HG03135 (cell line): ENCODE measurements at regions not wholly inside any gene's neighbourhood (a gene's known extent, or its start where the extent isn't known, plus 50 kb on each side); places are given as distances from the start of the nearest gene placed in this dataset.
"Not testable (repeated sequence)": the region's sequence is repeated elsewhere in the genome, so short reads cannot be mapped to it uniquely, and the experiment has no call there.

ENCODE experiments used
- ATAC-seq: cut with Tn5 transposase; IDR thresholded peaks from one replicate; pipeline ENCODE4 v1.9.1; 2021; ENCODE audit warnings: mild to moderate bottlenecking, moderate library complexity; ENCODE audit not compliant: unreplicated experiment

GRCh38 chr22:22345781-22346180, 101.2 kb downstream of the VPREB1 start:
- ATAC-seq = no peak

GRCh38 chr22:22346401-22347107, 102.0 kb downstream of the VPREB1 start:
- ATAC-seq = no peak

- ATAC-seq = no peak
Observed at GRCh38 chr22:22348127-22348814, 103.7 kb downstream of the VPREB1 start.

- ATAC-seq = no peak
Observed at GRCh38 chr22:22348815-22349454, 104.3 kb downstream of the VPREB1 start.

- no peak for ATAC-seq
Observed at GRCh38 chr22:22349455-22349836, 104.9 kb downstream of the VPREB1 start.

- no peak for ATAC-seq
Observed at GRCh38 chr22:22351366-22351765, 106.8 kb downstream of the VPREB1 start.

GRCh38 chr22:22352371-22352999, 107.9 kb downstream of the VPREB1 start:
- no peak for ATAC-seq

GRCh38 chr22:22355096-22355834, 110.7 kb downstream of the VPREB1 start:
- ATAC-seq = no peak

- peak; percentile 82 for ATAC-seq
Observed at GRCh38 chr22:22357024-22357883, 112.7 kb downstream of the VPREB1 start.

- no peak for ATAC-seq
Observed at GRCh38 chr22:22358152-22358551, 113.6 kb downstream of the VPREB1 start.

- ATAC-seq = no peak
Observed at GRCh38 chr22:22358686-22359085, 114.1 kb downstream of the VPREB1 start.

- no peak for ATAC-seq
Observed at GRCh38 chr22:22359465-22359864, 114.9 kb downstream of the VPREB1 start.

- ATAC-seq = no peak
Observed at GRCh38 chr22:22360014-22360413, 115.4 kb downstream of the VPREB1 start.

GRCh38 chr22:22362311-22362710, 117.7 kb downstream of the VPREB1 start:
- no peak for ATAC-seq

GRCh38 chr22:22362936-22363335, 118.3 kb downstream of the VPREB1 start:
- no peak for ATAC-seq

GRCh38 chr22:22364207-22364606, 119.6 kb downstream of the VPREB1 start:
- no peak for ATAC-seq

GRCh38 chr22:22366537-22366936, 122.0 kb downstream of the VPREB1 start:
- ATAC-seq = no peak

GRCh38 chr22:22368516-22368915, 123.9 kb downstream of the VPREB1 start:
- no peak for ATAC-seq

- ATAC-seq = not testable (repeated sequence)
Observed at GRCh38 chr22:22369219-22369963, 124.8 kb downstream of the VPREB1 start.
